K562 (cell line): ENCODE measurements at regions not wholly inside any gene's neighbourhood (a gene's known extent, or its start where the extent isn't known, plus 50 kb on each side); places are given as distances from the start of the nearest gene placed in this dataset.

Experiments used
- ATAC-seq: fragments of 200-7000 bp; cut with Tn5 transposase; 3 replicates; pipeline ENCODE4 v1.9.1; 2020; ENCODE audit warnings: moderate library complexity
- BruUV-seq: library from RNA; stranded (reverse); fragments of 400-500 nt; replicated peaks from 2 replicates; lab custom pipeline; 2021; lab: Mats Ljungman, UMichigan
- CTCF ChIA-PET: fragments of 300-600 bp; formaldehyde crosslinking; extraction: SDS; loops from one replicate; lab custom pipeline; 2021; ENCODE audit warnings: low intra/inter-chr PET ratio; lab: Yijun Ruan, JAX
- POLR2A ChIA-PET: fragments of 300-600, 350-650 bp; sonication (Branson Sonifier 250); formaldehyde crosslinking; extraction: SDS; loops from one replicate; lab custom pipeline; 2021; ENCODE audit warnings: antibody characterized with exemption, inconsistent platforms; lab: Yijun Ruan, JAX
- DNase-seq, 4 experiments: peaks; one replicate each; pipeline versions ENCODE4 v3.0.0 to v3.0.0-alpha.2; 2011 to 2018; ENCODE audit warnings: low spot score in 3 of 4, mixed read lengths in 3 of 4; ENCODE audit errors: extremely low read depth in 1 of 4
- FAIRE-seq: peaks from 2 replicates; lab custom pipeline; 2011; peaks lifted over from hg19 to GRCh38; lab: Jason Lieb, UNC
- H2AFZ ChIP-seq: 2 replicates; pipeline ENCODE4 v1.6.0; 2011; ENCODE audit warnings: low read depth, low read length, control low read depth, inconsistent platforms
- H3K27ac ChIP-seq: fragments of 200-600 bp; 3 replicates; pipeline ENCODE4 v1.8.0; 2011; ENCODE audit warnings: low read depth, mild to moderate bottlenecking, control low read depth, inconsistent platforms, low read length, moderate library complexity, mixed read lengths; ENCODE audit errors: extremely low read depth
- H3K27me3 ChIP-seq, 2 experiments: fragments of 300-600 bp in 1 of 2; 2 replicates in 1 of 2; 3 replicates in 1 of 2; pipeline versions ENCODE4 v1.6.0 to v1.8.0; 2011; ENCODE audit warnings: inconsistent platforms in 2 of 2, low read length in 2 of 2, mild to moderate bottlenecking in 1 of 2, mixed read lengths in 1 of 2, moderate library complexity in 1 of 2; ENCODE audit not compliant: control insufficient read depth in 2 of 2, insufficient read depth in 2 of 2
- H3K36me3 ChIP-seq: fragments of 300-600 bp; 3 replicates; pipeline ENCODE4 v1.8.0; 2011; ENCODE audit warnings: mild to moderate bottlenecking, low read length, inconsistent platforms; ENCODE audit not compliant: control insufficient read depth, insufficient read depth
- H3K4me1 ChIP-seq, 2 experiments: fragments of 200-600 bp in 1 of 2; replicated peaks in 1 of 2; 2 replicates in 1 of 2; 3 replicates in 1 of 2; pipeline versions ENCODE4 v1.5.1 to v1.8.0; 2011; ENCODE audit warnings: inconsistent platforms in 2 of 2, low read length in 2 of 2, mild to moderate bottlenecking in 1 of 2, mixed read lengths in 1 of 2, moderate library complexity in 1 of 2; ENCODE audit not compliant: control insufficient read depth in 2 of 2, insufficient read depth in 2 of 2
- H3K4me2 ChIP-seq: 2 replicates; pipeline ENCODE4 v1.6.1; 2011; ENCODE audit warnings: low read length, control low read depth, inconsistent platforms, mixed read lengths; ENCODE audit not compliant: insufficient read depth
- H3K4me3 ChIP-seq: fragments of 200-600 bp; sonication (generic), shearing (Covaris generic); 2 replicates; pipeline ENCODE4 v1.5.1; 2016; ENCODE audit warnings: control low read depth, inconsistent platforms
- H3K79me2 ChIP-seq: fragments of 200-600 bp; 3 replicates; pipeline ENCODE4 v1.8.0; 2011; ENCODE audit warnings: low read length, inconsistent platforms; ENCODE audit not compliant: control insufficient read depth, insufficient read depth
- H3K9ac ChIP-seq, 2 experiments: 2 replicates each; pipeline versions ENCODE4 v1.6.0 to v1.6.1; 2011; ENCODE audit warnings: low read depth in 2 of 2, low read length in 2 of 2, control low read depth in 1 of 2, inconsistent platforms in 1 of 2, mild to moderate bottlenecking in 1 of 2, mixed read lengths in 1 of 2; ENCODE audit not compliant: insufficient read depth in 1 of 2
- H3K9me1 ChIP-seq: one replicate; pipeline ENCODE4 v1.6.0; 2011; ENCODE audit warnings: inconsistent platforms, mild to moderate bottlenecking, low read length, moderate library complexity; ENCODE audit not compliant: control insufficient read depth, insufficient read depth
- H3K9me3 ChIP-seq: replicated peaks from 2 replicates; pipeline ENCODE4 v1.5.1; 2011; ENCODE audit warnings: low read depth, low read length, inconsistent platforms; ENCODE audit not compliant: control insufficient read depth, insufficient read depth
- H4K20me1 ChIP-seq: replicated peaks from 2 replicates; pipeline ENCODE4 v1.6.1; 2011; ENCODE audit warnings: low read length, inconsistent platforms, mixed read lengths; ENCODE audit not compliant: control insufficient read depth, insufficient read depth
- BCLAF1 ChIP-seq, 2 experiments: fragments of 450-650 bp in 1 of 2; IDR thresholded peaks; 2 replicates each; pipeline ENCODE4 v1.6.1; 2011 to 2017; ENCODE audit warnings: low read depth in 2 of 2, antibody characterized with exemption in 1 of 2, borderline replicate concordance in 1 of 2, low read length in 1 of 2, mild to moderate bottlenecking in 1 of 2, mixed read lengths in 1 of 2; ENCODE audit not compliant: control insufficient read depth in 1 of 2
- CEBPZ ChIP-seq: fragments of 150-350 bp; IDR thresholded peaks from 2 replicates; pipeline ENCODE4 v1.6.1; 2014; ENCODE audit warnings: low read depth, mild to moderate bottlenecking, low read length, borderline replicate concordance
- ZC3H8 ChIP-seq: fragments of 450-650 bp; IDR thresholded peaks from 2 replicates; pipeline ENCODE4 v1.6.1; 2017
- ZNF407 ChIP-seq: fragments of 450-650 bp; IDR thresholded peaks from 2 replicates; pipeline ENCODE4 v1.6.1; 2016; ENCODE audit warnings: low read depth
- ZNF41 ChIP-seq: fragments of 250-450 bp; sonication (Bioruptor Pico); conservative IDR thresholded peaks from 2 replicates; pipeline ENCODE4 v1.4.0; 2020; ENCODE audit warnings: mild to moderate bottlenecking
- WGBS: fragments of 100-300 bp; shearing (Covaris generic); methylation state at CpG from one replicate; pipeline ENCODE4 v1.1.6; 2016; ENCODE audit warnings: low coverage, mixed read lengths; ENCODE audit not compliant: insufficient coverage; ENCODE audit errors: missing lambda C conversion rate; 5-methylcytosine and 5-hydroxymethylcytosine counted together
- in situ Hi-C: fragments of 300-500 bp; cut with MboI; formaldehyde crosslinking; loops from 4 replicates; pipeline ENCODE4 v1.15.0; 2018; ENCODE audit warnings: inconsistent platforms, mixed read lengths
- intact Hi-C: fragments of 100-400 bp; cut with micrococcal nuclease; formaldehyde crosslinking; loops from 2 replicates; pipeline ENCODE4 v1.14.2; 2022

- no peak for DNase-seq
- CTCF ChIA-PET: no interaction called here
Observed at GRCh38 chr6:155881826-155882526, 426.3 kb upstream of the NOX3 start.

More at GRCh38 chr6:155881826-155882526, 426.3 kb upstream of the NOX3 start:
- Histone ChIP-seq H3K9ac (no peak overlapping the region), H3K9me3 (no peaks in the 10 kb centered on the region), H3K4me3 (no peak overlapping the region), H3K36me3 (no peaks in the 10 kb centered on the region), H3K9me1 (no peaks in the 10 kb centered on the region), H3K27me3 (no peaks in the 10 kb centered on the region), H3K79me2 (no peaks in the 10 kb centered on the region), H3K4me1 (no peaks in the 10 kb centered on the region), H3K4me2 (no peak overlapping the region), H4K20me1 (no peaks in the 10 kb centered on the region), H3K27ac (no peak overlapping the region), H2AFZ (no peak overlapping the region)
- ATAC-seq (no peak), FAIRE-seq (no peak)
- POLR2A ChIA-PET: interaction anchor here (0.7 kb wide), 1 partner anchor 960 kb away, joined by 3 read pairs; no protein-coding TSS in a partner anchor
- BruUV-seq: no TSS peak
- WGBS: 0% methylated on average over 5 of the region's 5 CpGs
- in situ Hi-C loops: no loop called here
- intact Hi-C loops: no loop called here
- TF ChIP-seq ZC3H8 (no peak), ZNF41 (CRISPR knock-in tag) (no peak), CEBPZ (no peak), BCLAF1 (IDR thresholded peaks at IDR 0.05; ENCODE audit: borderline replicate concordance in 1 of 2, control insufficient read depth in 1 of 2, low read depth in 2 of 2, low read length in 1 of 2) (no peak), ZNF407 (no peak)
